Common myeloid progenitor, CD34-positive (primary cell): ENCODE measurements at regions not wholly inside any gene's neighbourhood (a gene's known extent, or its start where the extent isn't known, plus 50 kb on each side); places are given as distances from the start of the nearest gene placed in this dataset.

Experiments used
- CTCF ChIA-PET: fragments of 350-600 bp; sonication (Branson Sonifier 250); formaldehyde crosslinking; loops from one replicate; lab custom pipeline; 2021; ENCODE audit warnings: antibody characterized with exemption; lab: Charles Lee
- POLR2A ChIA-PET: fragments of 350-600 bp; sonication (Branson Sonifier 250); formaldehyde crosslinking; loops from one replicate; lab custom pipeline; 2021; ENCODE audit warnings: antibody characterized with exemption; lab: Charles Lee
- DNase-seq, 3 donors: peaks; one replicate each; pipeline versions ENCODE4 v3.0.0 to v3.0.0-alpha.2; 2013
- H3K27ac ChIP-seq, 2 experiments: 1 replicate in 1 of 2; 2 replicates in 1 of 2; pipeline ENCODE4 v1.7.0; 2013; ENCODE audit warnings: inconsistent platforms in 2 of 2, low read length in 2 of 2, mild to moderate bottlenecking in 2 of 2, low read depth in 1 of 2, moderate library complexity in 1 of 2; ENCODE audit not compliant: severe bottlenecking in 2 of 2, insufficient read depth in 1 of 2, poor library complexity in 1 of 2
- H3K27me3 ChIP-seq, 5 experiments: replicated peaks in 2 of 5; 1 replicate in 3 of 5; 2 replicates in 2 of 5; pipeline versions ENCODE4 v1.6.1 to v1.7.0; 2013; ENCODE audit warnings: low read length in 4 of 5, mild to moderate bottlenecking in 2 of 5, moderate library complexity in 2 of 5, inconsistent platforms in 1 of 5; ENCODE audit not compliant: insufficient read depth in 5 of 5, control insufficient read depth in 4 of 5
- H3K36me3 ChIP-seq, 4 experiments: 1 replicate in 2 of 4; 2 replicates in 2 of 4; pipeline versions ENCODE4 v1.6.1 to v1.7.0; 2013; ENCODE audit warnings: low read length in 3 of 4, control low read depth in 1 of 4, mild to moderate bottlenecking in 1 of 4; ENCODE audit not compliant: control insufficient read depth in 4 of 4, insufficient read depth in 4 of 4
- H3K4me1 ChIP-seq, 4 experiments: 1 replicate in 3 of 4; 2 replicates in 1 of 4; pipeline versions ENCODE4 v1.6.1 to v1.7.1; 2013; ENCODE audit warnings: low read length in 3 of 4, mild to moderate bottlenecking in 3 of 4, control low read depth in 1 of 4, inconsistent platforms in 1 of 4, moderate library complexity in 1 of 4; ENCODE audit not compliant: control insufficient read depth in 4 of 4, insufficient read depth in 4 of 4; ENCODE audit errors: control extremely low read depth in 1 of 4
- H3K4me3 ChIP-seq, 7 experiments: 1 replicate in 4 of 7; 2 replicates in 3 of 7; pipeline versions ENCODE4 v1.5.1 to v1.7.0; 2013; ENCODE audit warnings: mild to moderate bottlenecking in 7 of 7, low read length in 6 of 7, moderate library complexity in 6 of 7, inconsistent platforms in 2 of 7, low read depth in 2 of 7, control low read depth in 1 of 7; ENCODE audit not compliant: insufficient read depth in 4 of 7, control insufficient read depth in 1 of 7; ENCODE audit errors: extremely low read depth in 1 of 7
- H3K9me3 ChIP-seq, 5 experiments: 1 replicate in 4 of 5; 2 replicates in 1 of 5; pipeline versions ENCODE4 v1.6.1 to v1.7.1; 2013; ENCODE audit warnings: low read length in 4 of 5, mild to moderate bottlenecking in 2 of 5, inconsistent platforms in 1 of 5, low read depth in 1 of 5, moderate library complexity in 1 of 5; ENCODE audit not compliant: control insufficient read depth in 4 of 5, insufficient read depth in 2 of 5; ENCODE audit errors: control extremely low read depth in 1 of 5
- WGBS: methylation state at CpG from one replicate; pipeline ENCODE4 v1.1.5; 2013; ENCODE audit not compliant: insufficient coverage; 5-methylcytosine and 5-hydroxymethylcytosine counted together

- WGBS, result 95% methylated on average over 3 of the region's 5 CpGs
- CTCF ChIA-PET, result interaction anchor here (1.0 kb wide), 1 partner anchor 84 kb away, joined by 3 read pairs; no protein-coding TSS in a partner anchor
- Histone ChIP-seq H3K27ac (no peak overlapping the region), H3K4me3 (no peak overlapping the region), H3K9me3 (peaks cover 0 to 4% (median 0%) of the 10 kb centered on the region in 5 experiments), H3K27me3 (no peaks in the 10 kb centered on the region), H3K4me1 (no peaks in the 10 kb centered on the region), H3K36me3 (no peaks in the 10 kb centered on the region)
- POLR2A ChIA-PET, result no interaction called here
- DNase-seq, result no peak
Observed at GRCh38 chr9:80074439-80074838, 502.7 kb downstream of the TLE4 start.

GRCh38 chr9:80072451-80072850 lies 500.7 kb downstream of the TLE4 start:
- DNase-seq, result no peak
- Histone ChIP-seq H3K9me3 (peaks cover 0 to 1% (median 0%) of the 10 kb centered on the region in 5 experiments), H3K4me1 (no peaks in the 10 kb centered on the region), H3K27ac (no peak overlapping the region), H3K4me3 (no peak overlapping the region), H3K36me3 (no peaks in the 10 kb centered on the region), H3K27me3 (no peaks in the 10 kb centered on the region)
- POLR2A ChIA-PET, result no interaction called here
- CTCF ChIA-PET, result no interaction called here
- WGBS, result 89% methylated on average over 2 of the region's 3 CpGs

- no peak for DNase-seq
- Histone ChIP-seq H3K4me1 (no peaks in the 10 kb centered on the region), H3K4me3 (no peak overlapping the region), H3K27ac (no peak overlapping the region), H3K9me3 (peaks cover 0 to 1% (median 0%) of the 10 kb centered on the region in 5 experiments), H3K27me3 (no peaks in the 10 kb centered on the region), H3K36me3 (no peaks in the 10 kb centered on the region)
- WGBS, result 73% methylated on average over 1 of the region's 3 CpGs
- ChIA-PET POLR2A (no interaction called here), CTCF (no interaction called here)
Observed at GRCh38 chr9:80070071-80070742, 498.4 kb downstream of the TLE4 start.

- Histone ChIP-seq H3K4me1 (no peaks in the 10 kb centered on the region), H3K9me3 (peaks cover 0 to 1% (median 0%) of the 10 kb centered on the region in 5 experiments), H3K27ac (no peak overlapping the region), H3K27me3 (no peaks in the 10 kb centered on the region), H3K4me3 (no peak overlapping the region), H3K36me3 (no peaks in the 10 kb centered on the region)
- 100% methylated on average over 3 of the region's 5 CpGs for WGBS
- ChIA-PET POLR2A (no interaction called here), CTCF (no interaction called here)
- no peak for DNase-seq
Observed at GRCh38 chr9:80066931-80067330, 495.2 kb downstream of the TLE4 start.

- ChIA-PET POLR2A (no interaction called here), CTCF (no interaction called here)
- peaks cover 0 to 3% (median 0%) of the 10 kb centered on the region in 5 experiments for H3K9me3 ChIP-seq
- H3K27me3 ChIP-seq, result no peaks in the 10 kb centered on the region
- no peak overlapping the region for H3K27ac ChIP-seq
- no peaks in the 10 kb centered on the region for H3K4me1 ChIP-seq
- WGBS, result 83% methylated on average over 1 of the region's 4 CpGs
- DNase-seq, result no peak
- no peak overlapping the region for H3K4me3 ChIP-seq
- H3K36me3 ChIP-seq, result no peaks in the 10 kb centered on the region
Observed at GRCh38 chr9:80062567-80062966, 490.8 kb downstream of the TLE4 start.

GRCh38 chr9:80061940-80062339 lies 490.2 kb downstream of the TLE4 start:
- Histone ChIP-seq H3K9me3 (peaks cover 0 to 5% (median 0%) of the 10 kb centered on the region in 5 experiments), H3K4me3 (no peak overlapping the region), H3K4me1 (no peaks in the 10 kb centered on the region), H3K36me3 (no peaks in the 10 kb centered on the region), H3K27me3 (no peaks in the 10 kb centered on the region), H3K27ac (no peak overlapping the region)
- DNase-seq, result no peak
- ChIA-PET POLR2A (no interaction called here), CTCF (no interaction called here)
- 81% methylated on average over 2 of the region's 2 CpGs for WGBS

- no peaks in the 10 kb centered on the region for H3K36me3 ChIP-seq
- H3K4me1 ChIP-seq, result no peaks in the 10 kb centered on the region
- H3K9me3 ChIP-seq, result peaks cover 0 to 5% (median 0%) of the 10 kb centered on the region in 5 experiments
- CTCF ChIA-PET, result no interaction called here
- H3K27me3 ChIP-seq, result no peaks in the 10 kb centered on the region
- H3K4me3 ChIP-seq, result no peak overlapping the region
- POLR2A ChIA-PET, result no interaction called here
- H3K27ac ChIP-seq, result no peak overlapping the region
- DNase-seq, result no peak
Observed at GRCh38 chr9:80061096-80061495, 489.3 kb downstream of the TLE4 start.
